ENCODE measurements at regions not wholly inside any gene's neighbourhood (a gene's known extent, or its start where the extent isn't known, plus 50 kb on each side); places are given as distances from the start of the nearest gene placed in this dataset.

DNA sequence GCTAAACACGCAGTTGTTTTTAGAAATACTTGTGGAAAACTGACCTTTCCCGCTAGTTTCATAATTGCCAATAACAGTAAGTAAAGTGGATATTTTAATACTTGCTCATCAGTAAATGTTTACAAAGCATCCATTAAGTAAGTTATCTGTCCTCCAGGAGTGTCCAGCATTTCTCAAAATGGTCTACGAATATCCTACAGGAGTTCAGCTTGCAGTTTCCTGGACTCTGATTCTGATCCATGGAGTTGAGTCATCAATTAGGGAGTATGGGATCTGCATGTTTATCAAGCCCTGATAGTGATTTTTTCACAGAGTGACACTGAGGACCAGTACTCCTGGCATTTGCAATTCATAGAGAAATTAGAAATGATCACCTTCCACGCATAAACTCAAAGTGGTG lies 325.2 kb upstream of the AADAT start:
- TF ChIP-seq, protein P1, sequence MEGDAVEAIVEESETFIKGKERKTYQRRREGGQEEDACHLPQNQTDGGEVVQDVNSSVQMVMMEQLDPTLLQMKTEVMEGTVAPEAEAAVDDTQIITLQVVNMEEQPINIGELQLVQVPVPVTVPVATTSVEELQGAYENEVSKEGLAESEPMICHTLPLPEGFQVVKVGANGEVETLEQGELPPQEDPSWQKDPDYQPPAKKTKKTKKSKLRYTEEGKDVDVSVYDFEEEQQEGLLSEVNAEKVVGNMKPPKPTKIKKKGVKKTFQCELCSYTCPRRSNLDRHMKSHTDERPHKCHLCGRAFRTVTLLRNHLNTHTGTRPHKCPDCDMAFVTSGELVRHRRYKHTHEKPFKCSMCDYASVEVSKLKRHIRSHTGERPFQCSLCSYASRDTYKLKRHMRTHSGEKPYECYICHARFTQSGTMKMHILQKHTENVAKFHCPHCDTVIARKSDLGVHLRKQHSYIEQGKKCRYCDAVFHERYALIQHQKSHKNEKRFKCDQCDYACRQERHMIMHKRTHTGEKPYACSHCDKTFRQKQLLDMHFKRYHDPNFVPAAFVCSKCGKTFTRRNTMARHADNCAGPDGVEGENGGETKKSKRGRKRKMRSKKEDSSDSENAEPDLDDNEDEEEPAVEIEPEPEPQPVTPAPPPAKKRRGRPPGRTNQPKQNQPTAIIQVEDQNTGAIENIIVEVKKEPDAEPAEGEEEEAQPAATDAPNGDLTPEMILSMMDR (IDR thresholded peaks at IDR 0.05) = no peak
- TF ChIP-seq POLR2A (IDR thresholded peaks at IDR 0.05) = no peak
- no peak for TF ChIP-seq POLR2AphosphoS5 (IDR thresholded peaks at IDR 0.05)

All from gastroesophageal sphincter (tissue), 3 donors.